NCI-H2029 (cell line): ENCODE measurements at regions not wholly inside any gene's neighbourhood (a gene's known extent, or its start where the extent isn't known, plus 50 kb on each side); places are given as distances from the start of the nearest gene placed in this dataset.
A peak's percentile ranks its signal among the peaks of the same experiment; 100 is the strongest.

ENCODE experiments used
- DNase-seq: peaks from one replicate; lab custom pipeline; 2025; lab: John Stamatoyannopoulos, UW

DNA sequence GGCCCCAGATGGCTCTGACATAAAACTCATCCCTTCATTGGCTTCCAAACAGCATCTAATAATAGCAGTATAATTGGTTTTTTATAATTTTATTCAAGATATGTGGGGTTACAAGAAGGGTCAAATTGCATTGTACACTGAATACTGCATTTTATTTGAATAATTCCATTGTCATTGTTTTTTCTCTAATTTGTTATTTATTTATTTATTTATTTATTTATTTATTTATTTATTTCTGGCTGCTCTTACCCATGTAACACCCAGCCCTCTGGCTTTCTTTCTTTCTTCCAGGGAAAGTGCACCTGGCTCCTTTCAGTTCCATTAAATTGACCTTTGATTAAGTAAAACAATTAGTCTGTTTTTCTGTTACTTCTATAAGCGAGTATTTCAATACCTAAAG lies 210.1 kb downstream of the CDH9 start:
- no peak for DNase-seq

DNA sequence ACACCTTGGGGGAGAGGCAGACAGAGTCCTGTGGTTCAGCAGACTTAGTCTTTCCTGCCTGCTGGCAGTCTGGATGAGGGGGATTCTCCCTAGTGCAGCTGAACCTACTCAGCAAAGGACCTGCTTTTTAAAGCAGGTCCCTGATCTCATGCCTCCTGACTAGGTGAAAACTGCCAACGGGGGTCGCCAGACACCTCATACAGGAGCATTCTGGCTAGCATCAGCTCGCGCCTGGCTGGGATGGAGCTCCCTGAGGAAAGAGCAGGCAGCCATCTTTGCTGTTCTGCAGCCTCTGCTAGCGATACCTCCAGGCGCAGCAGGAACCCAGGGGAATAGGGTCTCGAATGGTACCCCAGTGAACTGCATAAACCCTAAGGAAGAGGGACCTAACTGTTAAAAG lies 225.2 kb downstream of the CDH9 start:
- DNase-seq: no peak

DNA sequence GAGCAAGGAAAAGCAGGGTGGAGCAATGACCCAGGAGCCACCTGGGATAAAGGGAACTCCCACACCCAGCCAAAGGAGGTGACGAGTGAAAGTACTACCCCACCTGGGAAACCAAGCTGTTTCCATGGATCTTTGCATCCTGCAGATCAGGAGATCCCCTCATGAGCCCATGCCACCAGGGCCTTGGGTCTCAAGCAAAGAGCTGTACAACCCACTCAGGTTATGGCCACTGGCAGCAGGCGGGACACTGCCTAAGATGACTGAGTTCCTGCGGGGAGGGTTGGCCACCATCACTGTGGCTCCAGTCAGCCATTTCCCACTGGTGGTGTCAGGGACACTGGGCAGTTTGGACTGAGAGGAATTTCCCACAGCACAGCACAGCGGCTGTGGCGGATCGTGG lies 225.7 kb downstream of the CDH9 start:
- DNase-seq: no peak

DNA sequence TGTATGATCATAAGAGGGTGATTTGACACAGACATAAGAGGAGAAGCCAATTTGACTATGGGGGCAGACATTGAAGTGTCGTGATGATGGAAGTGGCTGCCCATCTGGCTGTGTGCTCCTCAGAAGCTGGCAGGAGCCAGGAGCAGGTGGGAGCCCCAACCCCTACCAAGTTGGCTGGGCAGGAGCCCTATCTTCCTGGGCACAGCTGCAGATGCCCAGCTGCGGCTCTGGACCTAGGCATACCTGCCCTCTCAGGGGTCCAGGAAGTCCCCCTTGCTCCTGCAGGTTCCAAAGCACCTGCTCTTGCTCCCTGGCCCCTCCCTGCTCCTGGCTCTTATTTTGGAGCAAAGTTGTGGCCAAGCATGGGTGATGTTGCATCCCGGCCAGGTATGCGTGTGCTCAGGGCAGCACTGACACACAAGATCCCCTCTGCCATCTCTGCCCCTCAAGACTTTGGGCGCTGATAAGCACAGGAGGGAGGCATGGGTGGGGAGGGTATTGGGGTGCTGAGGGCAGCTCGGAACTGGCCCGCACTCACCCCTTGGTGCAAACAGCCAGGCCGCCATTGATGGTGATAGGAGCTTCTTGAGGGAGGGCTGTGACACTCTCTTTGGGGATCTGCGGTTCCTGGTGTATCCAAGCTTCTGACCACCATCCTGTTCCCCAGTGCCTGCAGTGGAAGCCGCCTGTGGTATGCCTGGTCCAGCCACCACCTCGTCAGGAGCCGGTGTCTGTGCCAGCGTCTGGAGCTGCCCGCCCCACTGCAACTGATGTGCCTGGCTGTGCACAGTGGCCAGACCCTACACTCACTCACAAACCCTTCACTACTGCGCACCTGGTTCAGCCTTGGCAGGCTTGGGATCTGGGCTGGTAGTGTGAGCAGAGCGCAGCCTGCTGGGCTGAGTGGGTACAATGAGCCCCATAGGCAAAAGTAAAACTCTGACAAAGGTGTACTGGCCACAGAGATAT lies 230.9 kb downstream of the CDH9 start:
- DNase-seq: no peak

DNA sequence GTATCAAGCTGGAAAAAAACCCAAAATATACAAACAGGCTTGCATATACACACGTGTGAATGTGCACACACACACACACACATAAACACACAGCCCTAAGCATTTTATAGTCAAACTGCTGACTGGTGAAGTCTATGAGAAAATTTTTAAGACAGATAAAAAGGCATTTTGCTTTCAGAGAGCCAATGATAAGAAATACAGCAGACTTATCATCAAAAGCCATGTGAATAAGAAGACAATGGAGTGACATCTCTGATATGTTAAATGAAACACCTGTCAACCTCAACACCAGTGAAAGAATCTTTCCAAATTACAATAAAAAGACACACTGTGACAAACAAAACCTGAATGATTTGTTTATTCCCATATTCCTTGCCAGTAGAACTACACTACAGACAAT lies 233.3 kb downstream of the CDH9 start:
- DNase-seq: no peak

DNA sequence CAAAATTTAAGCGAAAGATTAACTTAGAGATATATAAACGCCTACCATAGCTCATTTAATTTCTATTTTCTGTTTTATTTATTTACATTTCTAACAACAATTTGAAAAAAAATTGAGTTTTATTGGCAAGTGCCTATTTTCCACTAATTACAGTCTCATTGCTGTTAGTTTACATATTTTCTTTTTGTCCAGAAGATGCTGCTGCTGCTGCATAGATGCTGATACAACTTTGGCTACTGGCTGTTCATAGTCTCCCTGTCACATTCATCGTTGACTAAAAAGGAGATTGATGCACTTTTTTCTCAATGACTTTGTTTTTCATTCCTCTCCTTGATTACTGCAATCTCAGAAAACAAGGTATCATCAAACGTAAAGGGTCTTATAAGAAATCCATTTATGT lies 235.4 kb downstream of the CDH9 start:
- no peak for DNase-seq

DNA sequence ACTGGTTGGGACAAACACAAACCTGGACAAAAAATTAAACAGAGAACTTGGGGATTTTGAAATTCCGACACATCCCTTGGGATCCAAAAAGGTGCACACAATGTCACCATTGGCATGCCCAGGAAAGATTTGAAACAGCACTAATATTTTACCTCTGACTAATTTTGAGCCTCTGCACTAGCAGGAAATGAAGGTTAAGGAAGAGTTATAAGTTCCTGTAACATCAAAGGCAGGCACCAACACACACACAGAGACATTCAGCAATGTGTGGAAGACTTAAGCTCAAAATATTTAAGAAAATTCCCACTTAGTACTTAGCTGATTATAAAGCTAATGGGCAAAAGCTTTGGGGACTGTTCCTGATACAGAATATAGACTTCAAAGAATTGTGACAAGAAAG lies 247.0 kb downstream of the CDH9 start:
- no peak for DNase-seq

DNA sequence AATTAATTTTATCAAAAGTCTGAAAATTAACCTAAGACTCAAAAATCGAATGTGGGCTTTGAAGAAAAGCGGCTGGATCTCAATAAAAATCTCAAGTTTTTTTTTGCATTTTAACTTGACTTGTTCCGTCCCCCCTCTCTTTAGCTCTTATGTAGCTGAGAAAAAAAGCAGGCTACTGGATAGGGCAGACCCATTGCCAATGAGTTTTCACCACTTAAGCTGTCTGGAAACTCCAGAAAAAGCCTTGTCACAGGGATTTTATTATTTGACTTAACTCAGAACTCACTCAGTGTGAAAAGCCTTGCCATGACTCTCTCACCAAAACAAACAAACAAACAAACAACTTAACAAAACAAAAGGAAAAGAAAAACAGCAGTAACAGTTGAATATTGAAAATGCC lies 247.4 kb downstream of the CDH9 start:
- no peak for DNase-seq

DNA sequence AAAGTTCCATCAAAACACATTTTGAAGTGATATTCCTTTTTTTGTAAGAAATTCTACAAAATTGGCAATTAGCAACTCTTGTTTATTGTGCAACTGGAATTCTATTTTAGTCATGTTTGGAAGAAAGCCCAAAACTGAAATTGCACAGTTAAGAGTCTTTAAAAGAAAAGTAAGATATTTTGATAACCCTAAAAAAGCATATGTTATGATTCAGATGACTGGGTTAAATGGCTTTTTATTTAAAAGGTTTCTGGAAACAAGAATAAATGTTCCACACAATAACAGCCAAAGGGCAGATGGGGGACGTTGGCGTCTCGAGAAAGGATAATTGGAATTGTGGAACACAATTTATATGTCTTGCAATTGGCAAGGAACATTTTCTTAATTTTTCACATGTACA lies 275.2 kb downstream of the CDH9 start:
- no peak for DNase-seq

DNA sequence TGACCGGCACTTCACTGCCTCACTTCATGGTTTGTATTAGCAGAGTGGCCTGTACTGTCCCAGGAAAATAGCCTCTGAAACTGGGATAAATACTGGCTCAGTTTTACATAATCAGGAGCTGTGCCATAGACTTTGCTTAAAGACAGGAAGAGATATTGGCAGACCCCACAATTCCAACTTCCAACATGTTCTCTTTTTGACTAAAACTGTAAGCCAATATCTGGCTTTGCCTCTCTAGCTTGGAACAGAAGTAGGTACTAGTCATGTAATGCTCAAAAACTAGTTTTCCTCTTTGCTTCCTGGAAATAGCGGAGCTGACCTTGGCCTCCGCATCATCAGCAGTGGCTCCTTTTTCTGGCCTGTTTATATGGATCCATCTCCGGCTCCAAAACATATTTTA lies 276.9 kb downstream of the CDH9 start:
- DNase-seq: no peak

DNA sequence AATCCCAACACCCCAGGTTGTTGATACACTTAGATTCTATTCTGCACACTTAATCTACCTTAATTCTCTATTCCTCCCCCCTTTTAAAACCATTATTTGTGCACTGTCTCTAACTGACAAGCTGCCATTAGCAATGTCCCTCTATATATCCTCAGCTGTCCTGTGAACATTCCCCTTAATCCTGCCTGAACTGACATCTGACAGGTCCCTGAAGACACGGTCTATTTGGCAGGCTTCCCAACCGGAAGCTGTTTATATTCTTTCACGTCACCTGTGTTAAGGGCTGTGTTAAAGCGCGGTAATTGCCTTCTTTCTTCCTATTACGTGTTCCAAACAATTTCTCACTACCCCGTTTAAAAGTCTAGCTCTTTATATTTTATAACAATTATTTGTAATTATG lies 277.3 kb downstream of the CDH9 start:
- DNase-seq: peak; percentile 92

DNA sequence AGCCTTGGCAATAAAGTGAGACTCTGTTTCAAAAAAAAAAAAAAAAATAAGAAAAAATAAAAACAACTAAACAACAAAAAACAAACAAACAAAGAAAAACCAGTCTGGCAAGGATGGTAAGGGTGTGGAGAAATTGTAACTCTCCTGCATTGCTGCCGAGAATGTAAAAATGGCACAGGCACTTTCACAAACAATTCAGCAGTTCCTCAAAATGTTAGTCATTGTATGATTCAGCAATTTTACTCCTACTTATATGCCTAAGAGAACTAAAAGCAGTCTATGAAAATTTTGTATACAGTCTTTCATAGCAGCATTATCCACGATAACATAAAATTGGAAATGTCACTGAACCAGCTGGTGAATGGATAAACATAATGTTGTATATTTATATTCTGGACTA lies 280.4 kb downstream of the CDH9 start:
- no peak for DNase-seq

DNA sequence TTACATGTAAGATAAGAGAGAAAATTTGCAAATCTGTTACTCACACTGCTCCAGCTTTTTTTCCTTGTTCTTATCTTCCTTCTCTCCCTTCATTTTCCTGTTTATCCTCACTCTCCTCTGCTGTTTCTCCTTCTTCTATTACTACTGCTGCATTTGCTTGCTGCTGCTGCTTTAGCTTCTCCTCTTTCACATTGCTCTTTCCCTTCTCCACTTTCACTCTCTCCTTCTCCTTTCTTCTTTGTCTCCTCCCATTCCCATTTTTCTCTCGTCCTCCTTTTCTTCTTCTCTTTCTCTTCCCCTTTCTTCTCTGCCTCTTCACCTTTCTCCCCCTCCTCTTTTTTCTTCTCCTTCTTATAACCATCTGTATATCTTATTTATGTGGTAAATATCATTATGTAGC lies 288.6 kb downstream of the CDH9 start:
- no peak for DNase-seq

DNA sequence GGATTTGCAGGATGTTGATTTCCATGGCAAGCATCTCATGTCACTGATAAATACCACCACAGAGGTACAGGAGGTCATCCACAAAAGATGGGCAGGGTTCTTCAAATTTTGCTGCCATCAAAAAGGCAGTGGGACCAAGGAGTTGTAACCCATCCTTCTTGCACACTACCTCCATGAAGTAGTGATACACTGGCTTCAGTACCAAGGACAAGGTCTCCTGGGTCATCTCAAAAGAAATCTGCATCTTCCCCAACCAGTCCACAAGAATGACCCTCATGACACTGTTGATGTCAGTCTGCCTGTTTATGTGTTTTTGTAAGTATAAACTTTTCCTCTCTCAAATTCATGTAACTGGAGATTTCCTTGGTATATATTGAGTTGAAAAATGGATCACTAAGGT lies 298.2 kb downstream of the CDH9 start:
- no peak for DNase-seq

DNA sequence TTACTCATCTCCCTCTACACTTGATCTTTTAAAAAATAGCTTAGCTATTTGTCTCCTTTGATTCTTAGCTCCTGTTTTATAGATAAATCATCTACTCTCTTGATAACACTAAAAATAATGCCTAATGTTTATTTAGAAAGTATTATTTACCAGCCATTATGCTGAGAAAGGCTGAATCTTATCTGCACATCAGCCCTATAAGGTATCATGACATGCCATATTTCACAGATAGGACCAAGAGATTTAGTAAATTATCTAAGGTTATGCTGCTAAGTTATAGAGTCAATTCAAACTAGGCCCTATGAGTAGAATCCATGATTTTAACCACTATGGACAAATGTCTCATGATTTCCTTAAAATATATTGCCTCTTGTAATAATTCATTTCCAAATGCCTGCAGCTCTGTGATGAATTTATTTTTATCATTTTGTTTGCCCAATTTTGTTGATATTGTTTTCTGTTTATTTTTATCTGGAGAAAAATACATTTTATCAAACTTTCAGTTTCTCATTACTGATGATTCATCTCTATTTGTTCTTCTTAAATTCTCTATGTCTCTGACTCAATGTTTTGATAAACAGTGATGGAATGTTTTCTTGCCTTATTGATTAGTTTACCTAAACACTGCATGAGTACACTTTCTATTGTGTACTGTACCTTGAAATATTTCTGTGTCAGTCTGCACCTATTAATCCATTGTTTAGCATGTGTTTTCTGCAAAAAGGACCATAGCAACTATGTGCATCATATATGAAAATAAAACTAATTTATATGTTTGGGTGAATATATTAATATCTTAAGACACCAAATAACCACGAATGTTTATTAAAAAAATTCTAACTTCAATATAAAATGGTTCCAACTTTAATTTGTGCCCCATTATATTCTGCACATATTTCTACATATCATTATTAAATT lies 300.8 kb downstream of the CDH9 start:
- no peak for DNase-seq

DNA sequence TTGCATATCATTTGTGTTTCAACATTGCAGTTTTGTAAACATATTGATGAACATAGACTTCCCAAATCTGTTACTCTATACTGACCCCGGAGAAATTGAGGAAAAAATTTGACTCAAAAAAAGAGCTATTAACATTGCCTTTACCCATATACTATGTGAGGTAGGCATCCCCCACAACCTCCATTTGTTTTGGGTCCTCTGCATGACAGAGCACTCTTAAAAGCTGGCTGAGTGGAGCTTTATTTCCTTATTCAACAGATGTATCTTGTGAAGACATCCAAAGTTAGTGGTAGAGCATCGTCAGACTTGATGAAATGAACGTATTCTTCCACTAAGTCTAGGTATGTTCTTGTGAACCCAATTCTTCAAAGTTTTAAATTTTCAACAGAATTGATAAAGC lies 310.5 kb downstream of the CDH9 start:
- DNase-seq: no peak

DNA sequence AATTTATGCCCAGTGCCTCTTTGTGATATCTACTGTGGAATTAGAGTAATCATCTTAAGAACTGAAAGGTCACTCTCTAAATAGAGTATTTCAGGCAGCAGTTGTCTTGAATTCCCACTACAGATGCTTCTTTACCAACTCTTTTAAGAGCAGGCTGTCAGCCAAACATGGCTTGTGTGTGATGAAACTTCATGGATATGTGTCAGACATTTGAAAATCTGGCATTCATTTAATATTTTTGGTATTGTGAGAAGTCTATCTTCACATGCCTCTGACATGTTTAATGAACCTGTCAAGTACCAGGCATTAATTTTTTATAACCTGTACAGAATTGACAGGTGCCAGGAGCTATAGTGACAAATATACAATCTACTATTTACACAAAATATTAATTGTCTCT lies 318.6 kb downstream of the CDH9 start:
- DNase-seq: no peak

DNA sequence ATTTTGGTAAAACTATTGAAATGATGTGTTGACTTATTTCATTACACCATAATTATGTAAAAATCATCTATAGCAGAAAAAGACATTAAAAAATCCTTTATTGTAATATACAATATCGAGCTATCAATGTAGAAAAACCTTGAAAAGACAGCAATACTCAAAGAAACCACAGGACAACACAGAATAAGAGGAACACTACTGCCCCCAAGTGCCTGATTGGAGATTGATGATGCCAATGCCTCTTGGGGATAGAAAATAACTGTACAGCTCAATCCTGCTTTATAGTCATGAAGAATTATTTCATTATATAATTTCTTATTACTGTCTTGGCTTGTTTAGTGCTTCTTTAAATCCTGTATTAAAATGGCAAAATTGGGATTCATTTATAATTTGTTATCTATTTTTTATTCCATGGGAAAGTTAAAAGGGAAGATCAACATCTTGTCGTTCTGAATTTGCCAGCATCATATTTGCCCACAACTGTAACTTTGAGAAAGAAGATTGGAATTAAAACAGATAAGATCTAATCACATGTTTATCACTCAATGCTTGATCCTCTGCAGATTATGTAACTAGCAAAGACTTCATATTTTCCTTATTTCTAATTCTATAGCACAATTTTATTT lies 337.5 kb downstream of the CDH9 start:
- DNase-seq: peak; percentile 52

DNA sequence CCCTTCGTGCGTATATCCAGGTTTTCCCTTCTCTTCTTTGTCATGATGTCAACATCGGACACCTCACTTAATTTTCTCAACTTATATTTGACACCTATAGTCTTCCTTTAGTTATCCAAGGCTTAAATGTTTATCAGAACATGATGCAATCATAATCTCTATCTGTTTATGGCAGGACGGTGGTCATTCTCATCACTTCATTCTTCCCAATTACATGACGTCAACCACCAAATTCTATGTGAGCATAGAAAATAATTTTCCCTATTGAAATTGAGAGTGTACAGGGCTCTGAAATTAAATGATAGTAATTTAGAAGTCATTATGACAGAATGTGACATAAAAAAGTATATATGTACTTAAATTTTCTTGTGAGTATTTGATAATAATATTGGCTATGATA lies 345.4 kb downstream of the CDH9 start:
- DNase-seq: no peak

DNA sequence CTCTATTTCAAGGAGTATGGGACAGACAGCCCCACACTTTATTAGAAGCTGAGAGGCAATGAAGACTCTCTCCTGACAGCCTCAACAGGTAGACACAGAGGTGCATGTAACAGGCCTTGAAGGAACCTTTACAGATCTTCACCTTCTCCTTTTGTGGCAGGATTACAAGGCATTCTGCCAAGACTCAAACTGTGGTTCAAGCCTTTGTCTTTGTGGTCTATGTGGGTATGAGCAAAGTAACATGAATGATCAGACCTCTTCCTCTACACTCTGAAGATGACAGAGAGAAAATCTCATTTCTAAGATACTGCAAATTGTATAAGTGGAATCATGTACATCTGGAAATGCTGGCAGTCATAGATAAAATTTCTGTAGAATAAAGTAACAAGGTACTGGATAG lies 346.9 kb downstream of the CDH9 start:
- DNase-seq: no peak

DNA sequence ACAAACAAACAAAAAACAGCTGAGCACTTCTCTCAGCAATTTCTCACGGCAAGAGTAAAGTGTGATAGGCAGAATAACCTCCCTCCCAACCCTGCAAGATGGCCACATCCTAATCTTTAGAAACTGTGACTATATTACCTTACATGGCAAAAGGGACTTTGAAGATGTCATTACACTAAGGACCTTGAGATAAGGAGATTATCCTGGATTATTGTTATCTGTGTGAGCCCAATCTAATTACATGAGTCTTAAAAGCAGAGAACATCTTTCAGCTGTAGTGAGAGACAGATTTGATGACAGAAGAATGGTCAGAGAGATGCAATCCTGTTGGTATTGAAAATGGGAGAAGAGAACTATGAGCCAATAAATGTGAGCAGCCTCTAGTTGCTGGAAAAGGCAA lies 347.9 kb downstream of the CDH9 start:
- no peak for DNase-seq

DNA sequence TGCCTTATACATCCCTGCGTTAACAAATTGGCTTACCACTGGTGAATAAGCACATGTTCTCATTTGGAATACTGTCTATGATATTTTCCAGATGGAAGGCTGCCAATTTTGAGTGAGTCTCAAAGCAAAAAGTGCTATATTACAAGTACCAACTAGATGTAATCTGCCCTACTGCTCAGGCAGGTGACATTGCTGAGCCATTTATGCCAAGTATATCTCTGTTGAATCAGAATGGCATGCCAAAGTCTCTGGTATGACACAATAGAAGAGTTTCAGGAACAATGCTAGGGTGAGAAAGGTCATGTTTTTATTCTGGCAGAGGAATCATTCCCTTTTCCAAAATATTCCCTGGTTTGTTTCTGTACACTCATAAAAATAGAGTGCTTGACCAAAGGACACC lies 356.5 kb downstream of the CDH9 start:
- peak; percentile 17 for DNase-seq

DNA sequence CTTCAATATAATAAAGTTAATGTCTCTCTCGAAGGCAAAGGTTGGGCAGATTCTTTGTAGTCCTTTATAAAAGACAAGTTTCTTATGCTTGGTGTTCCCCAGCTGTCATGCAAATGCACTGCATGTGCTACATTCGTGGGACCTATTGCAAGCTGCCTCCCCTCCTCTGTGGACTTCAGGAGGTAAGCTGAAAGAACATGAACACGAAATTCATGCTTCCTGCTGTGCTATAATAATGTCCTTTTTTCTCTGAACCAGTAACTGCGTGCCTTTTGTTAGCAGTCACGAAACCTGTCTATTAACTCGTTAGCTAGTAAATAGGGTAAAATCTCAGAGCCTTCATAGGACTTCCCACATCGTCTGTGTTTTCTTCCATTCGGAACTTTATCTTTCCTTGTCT lies 363.5 kb downstream of the CDH9 start:
- no peak for DNase-seq
